ENCODE measurements at regions not wholly inside any gene's neighbourhood (a gene's known extent, or its start where the extent isn't known, plus 50 kb on each side); places are given as distances from the start of the nearest gene placed in this dataset.

DNA sequence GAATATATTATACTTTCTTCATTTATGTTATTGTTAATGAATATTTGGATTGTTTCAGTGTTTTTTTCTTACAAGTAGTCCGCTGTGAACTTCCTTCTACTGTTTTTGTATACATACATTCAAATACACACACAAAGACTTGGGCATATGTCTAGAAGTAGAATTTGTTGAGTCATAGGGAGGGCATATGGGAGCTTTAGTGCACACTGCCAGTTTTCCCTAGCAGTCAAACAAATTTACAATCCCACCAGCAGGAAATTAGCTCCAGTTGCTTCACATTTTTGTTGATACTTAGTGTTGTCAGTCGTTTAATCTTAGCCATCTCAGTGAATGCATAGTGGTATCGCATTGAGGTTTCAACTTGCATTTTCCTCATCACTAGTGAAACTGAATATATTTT is 492.3 kb downstream of the DIPK2A start:
- Histone ChIP-seq H3F3A (ENCODE audit: insufficient read depth, low read depth) (no peaks in the 10 kb centered on the region), H3K36me3 (ENCODE audit: low read depth) (no peaks in the 10 kb centered on the region), H2AFZ (no peak overlapping the region), H3K27ac (no peak overlapping the region), H4K20me1 (ENCODE audit: insufficient read depth) (no peaks in the 10 kb centered on the region), H3K27me3 (ENCODE audit: insufficient read depth, low read depth) (no peaks in the 10 kb centered on the region), H3K4me3 (no peak overlapping the region), H3K4me1 (replicated peaks; ENCODE audit: insufficient read depth) (no peaks in the 10 kb centered on the region), H3K79me2 (ENCODE audit: low read depth) (no peaks in the 10 kb centered on the region), H3K9me3 (ENCODE audit: insufficient read depth, low read depth) (no peaks in the 10 kb centered on the region), H3K4me2 (no peak overlapping the region), H3K9me2 (ENCODE audit: insufficient read depth) (no peaks in the 10 kb centered on the region; the same call in 1 of the 2 replicates)
- DNase-seq = no peak
- BruUV-seq (replicated peaks) = no TSS peak
- intact Hi-C loops (cut with micrococcal nuclease; ENCODE audit: unreplicated experiment) = no loop called here
- CTCF ChIA-PET = no interaction called here
- TF ChIP-seq, protein P1, sequence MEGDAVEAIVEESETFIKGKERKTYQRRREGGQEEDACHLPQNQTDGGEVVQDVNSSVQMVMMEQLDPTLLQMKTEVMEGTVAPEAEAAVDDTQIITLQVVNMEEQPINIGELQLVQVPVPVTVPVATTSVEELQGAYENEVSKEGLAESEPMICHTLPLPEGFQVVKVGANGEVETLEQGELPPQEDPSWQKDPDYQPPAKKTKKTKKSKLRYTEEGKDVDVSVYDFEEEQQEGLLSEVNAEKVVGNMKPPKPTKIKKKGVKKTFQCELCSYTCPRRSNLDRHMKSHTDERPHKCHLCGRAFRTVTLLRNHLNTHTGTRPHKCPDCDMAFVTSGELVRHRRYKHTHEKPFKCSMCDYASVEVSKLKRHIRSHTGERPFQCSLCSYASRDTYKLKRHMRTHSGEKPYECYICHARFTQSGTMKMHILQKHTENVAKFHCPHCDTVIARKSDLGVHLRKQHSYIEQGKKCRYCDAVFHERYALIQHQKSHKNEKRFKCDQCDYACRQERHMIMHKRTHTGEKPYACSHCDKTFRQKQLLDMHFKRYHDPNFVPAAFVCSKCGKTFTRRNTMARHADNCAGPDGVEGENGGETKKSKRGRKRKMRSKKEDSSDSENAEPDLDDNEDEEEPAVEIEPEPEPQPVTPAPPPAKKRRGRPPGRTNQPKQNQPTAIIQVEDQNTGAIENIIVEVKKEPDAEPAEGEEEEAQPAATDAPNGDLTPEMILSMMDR (conservative IDR thresholded peaks at IDR 0.05) = no peak
- no peak for TF ChIP-seq EZH2 (IDR thresholded peaks at IDR 0.05; ENCODE audit: low read depth)
- POLR2A ChIA-PET (ENCODE audit: unreplicated experiment) = no interaction called here

DNA sequence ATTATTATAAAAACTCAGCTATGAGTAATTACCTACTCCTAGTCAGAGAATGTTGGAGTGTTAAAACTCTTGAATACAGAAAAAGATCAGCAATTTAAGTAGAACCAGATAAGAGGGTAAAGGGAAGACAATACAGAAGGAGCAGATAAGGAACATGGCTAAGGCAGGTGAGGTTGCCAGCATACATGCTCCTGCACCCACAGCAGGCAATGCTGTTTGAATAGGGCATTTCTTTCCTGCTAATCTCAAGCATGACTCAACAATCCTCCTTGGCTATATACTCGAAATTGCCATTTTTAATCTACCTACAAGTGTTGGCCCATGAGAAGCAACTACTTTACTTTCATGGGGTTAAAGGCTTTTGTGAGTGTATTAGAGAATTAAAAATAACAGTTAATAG is 494.5 kb downstream of the DIPK2A start:
- Histone ChIP-seq H3K27me3 (ENCODE audit: insufficient read depth, low read depth) (no peaks in the 10 kb centered on the region), H3K9me2 (ENCODE audit: insufficient read depth) (no peaks in the 10 kb centered on the region; the same call in 1 of the 2 replicates), H3K36me3 (ENCODE audit: low read depth) (no peaks in the 10 kb centered on the region), H3K9me3 (ENCODE audit: insufficient read depth, low read depth) (no peaks in the 10 kb centered on the region), H3K4me1 (replicated peaks; ENCODE audit: insufficient read depth) (no peaks in the 10 kb centered on the region), H3K27ac (no peak overlapping the region), H4K20me1 (ENCODE audit: insufficient read depth) (no peaks in the 10 kb centered on the region), H3F3A (ENCODE audit: insufficient read depth, low read depth) (no peaks in the 10 kb centered on the region), H3K79me2 (ENCODE audit: low read depth) (no peaks in the 10 kb centered on the region), H2AFZ (no peak overlapping the region), H3K4me2 (no peak overlapping the region), H3K4me3 (no peak overlapping the region)
- no TSS peak for BruUV-seq (replicated peaks)
- no peak for TF ChIP-seq EZH2 (IDR thresholded peaks at IDR 0.05; ENCODE audit: low read depth)
- TF ChIP-seq, protein P1 (conservative IDR thresholded peaks at IDR 0.05) = no peak
- DNase-seq = no peak
- CTCF ChIA-PET = no interaction called here
- intact Hi-C loops (cut with micrococcal nuclease; ENCODE audit: unreplicated experiment) = no loop called here
- POLR2A ChIA-PET (ENCODE audit: unreplicated experiment) = no interaction called here

DNA sequence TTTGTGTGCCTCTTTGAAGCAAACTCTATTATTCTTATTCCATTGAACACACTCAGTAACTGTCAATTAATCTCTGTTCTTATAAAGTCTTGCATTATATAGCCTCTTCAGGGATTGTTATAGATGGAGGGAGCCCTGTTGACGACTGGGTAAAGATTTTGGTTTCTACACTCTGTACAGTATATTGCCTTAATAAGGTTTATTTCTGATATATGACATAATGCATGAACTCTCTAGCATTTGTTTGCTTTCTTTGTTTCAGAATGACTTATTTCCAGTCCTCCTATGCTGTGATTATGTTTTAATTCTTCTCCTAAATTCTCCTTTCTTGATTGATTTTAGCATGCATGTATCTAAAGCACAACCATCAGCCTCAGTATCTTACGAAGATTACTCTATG is 494.9 kb downstream of the DIPK2A start:
- H3K79me2 ChIP-seq (ENCODE audit: low read depth) = no peaks in the 10 kb centered on the region
- H3F3A ChIP-seq (ENCODE audit: insufficient read depth, low read depth) = no peaks in the 10 kb centered on the region
- no peaks in the 10 kb centered on the region; the same call in 1 of the 2 replicates for H3K9me2 ChIP-seq (ENCODE audit: insufficient read depth)
- ChIA-PET CTCF (no interaction called here), POLR2A (ENCODE audit: unreplicated experiment) (no interaction called here)
- no peak for DNase-seq
- no peak overlapping the region for H2AFZ ChIP-seq
- H3K4me3 ChIP-seq = no peak overlapping the region
- no peaks in the 10 kb centered on the region for H4K20me1 ChIP-seq (ENCODE audit: insufficient read depth)
- no peaks in the 10 kb centered on the region for H3K36me3 ChIP-seq (ENCODE audit: low read depth)
- H3K9me3 ChIP-seq (ENCODE audit: insufficient read depth, low read depth) = no peaks in the 10 kb centered on the region
- no peaks in the 10 kb centered on the region for H3K4me1 ChIP-seq (replicated peaks; ENCODE audit: insufficient read depth)
- no peak for TF ChIP-seq EZH2 (IDR thresholded peaks at IDR 0.05; ENCODE audit: low read depth)
- TF ChIP-seq, protein P1 (conservative IDR thresholded peaks at IDR 0.05) = no peak
- intact Hi-C loops (cut with micrococcal nuclease; ENCODE audit: unreplicated experiment) = no loop called here
- H3K4me2 ChIP-seq = no peak overlapping the region
- H3K27me3 ChIP-seq (ENCODE audit: insufficient read depth, low read depth) = no peaks in the 10 kb centered on the region
- no TSS peak for BruUV-seq (replicated peaks)
- no peak overlapping the region for H3K27ac ChIP-seq

Data from PC-9 (cell line).